ENCODE measurements at regions not wholly inside any gene's neighbourhood (a gene's known extent, or its start where the extent isn't known, plus 50 kb on each side); places are given as distances from the start of the nearest gene placed in this dataset.

- TF ChIP-seq POLR2A (IDR thresholded peaks at IDR 0.05) (no peak), CTCF (IDR thresholded peaks at IDR 0.05) (no peak), POLR2AphosphoS5 (IDR thresholded peaks at IDR 0.05) (no peak), EP300 (IDR thresholded peaks at IDR 0.05) (no peak)
Observed at GRCh38 chr2:183903026-183903425, 695.3 kb upstream of the ZNF804A start.
